Loucy (cell line): ENCODE measurements at regions not wholly inside any gene's neighbourhood (a gene's known extent, or its start where the extent isn't known, plus 50 kb on each side); places are given as distances from the start of the nearest gene placed in this dataset.

ENCODE experiments used
- CTCF ChIP-seq: fragments of 200-600 bp; sonication (generic); conservative IDR thresholded peaks from 2 replicates; pipeline ENCODE4 v1.5.1; 2014; ENCODE audit warnings: mild to moderate bottlenecking, antibody characterized with exemption, low read length
- EZH2phosphoT487 ChIP-seq: fragments of 200-600 bp; IDR thresholded peaks from 2 replicates; pipeline ENCODE4 v1.6.1; 2018; ENCODE audit warnings: antibody characterized with exemption, mild to moderate bottlenecking, moderate library complexity, borderline replicate concordance

- TF ChIP-seq CTCF (no peak), EZH2phosphoT487 (no peak)
Observed at GRCh38 chr2:17441055-17441771, 77.0 kb downstream of the RAD51AP2 start.
